ENCODE measurements at regions not wholly inside any gene's neighbourhood (a gene's known extent, or its start where the extent isn't known, plus 50 kb on each side); places are given as distances from the start of the nearest gene placed in this dataset.
"Not testable (repeated sequence)": the region's sequence is repeated elsewhere in the genome, so short reads cannot be mapped to it uniquely, and the experiment has no call there.

GRCh38 chr3:35262406-35262805, 376.9 kb upstream of the ARPP21 start:
- no peaks in the 10 kb centered on the region for H3K4me1 Mint-ChIP-seq
- DNase-seq (no peak), ATAC-seq (replicated peaks) (no peak)
- H3K9me3 Mint-ChIP-seq = peaks cover 0 to 3% of the 10 kb centered on the region in 2 donors
- no peak overlapping the region for H3K27ac Mint-ChIP-seq
- no peaks in the 10 kb centered on the region for H3K27me3 Mint-ChIP-seq
- no peaks in the 10 kb centered on the region for H3K36me3 Mint-ChIP-seq
- H3K4me3 Mint-ChIP-seq = no peak overlapping the region

- DNase-seq (no peak), ATAC-seq (replicated peaks) (no peak)
- H3K9me3 Mint-ChIP-seq = peaks cover 0 to 3% of the 10 kb centered on the region in 2 donors
- H3K4me3 Mint-ChIP-seq = no peak overlapping the region
- H3K36me3 Mint-ChIP-seq = no peaks in the 10 kb centered on the region
- no peaks in the 10 kb centered on the region for H3K4me1 Mint-ChIP-seq
- H3K27ac Mint-ChIP-seq = no peak overlapping the region
- no peaks in the 10 kb centered on the region for H3K27me3 Mint-ChIP-seq
Observed at GRCh38 chr3:35263477-35263876, 375.8 kb upstream of the ARPP21 start.

GRCh38 chr3:35266065-35266464, 373.3 kb upstream of the ARPP21 start:
- ATAC-seq (replicated peaks); H3K9me3 Mint-ChIP-seq; H3K36me3 Mint-ChIP-seq; H3K4me1 Mint-ChIP-seq; DNase-seq; H3K4me3 Mint-ChIP-seq; H3K27ac Mint-ChIP-seq; H3K27me3 Mint-ChIP-seq: not testable (repeated sequence)

GRCh38 chr3:35275768-35276167, 363.6 kb upstream of the ARPP21 start:
- Mint-ChIP-seq H3K4me1 (no peaks in the 10 kb centered on the region), H3K36me3 (no peaks in the 10 kb centered on the region), H3K27me3 (no peaks in the 10 kb centered on the region), H3K9me3 (peaks cover 0 to 4% of the 10 kb centered on the region in 2 donors), H3K4me3 (no peak overlapping the region), H3K27ac (no peak overlapping the region)
- DNase-seq (no peak), ATAC-seq (replicated peaks) (no peak)

GRCh38 chr3:35276568-35276967, 362.8 kb upstream of the ARPP21 start:
- H3K27me3 Mint-ChIP-seq = no peaks in the 10 kb centered on the region
- no peaks in the 10 kb centered on the region for H3K4me1 Mint-ChIP-seq
- DNase-seq (no peak), ATAC-seq (replicated peaks) (no peak)
- H3K4me3 Mint-ChIP-seq = no peak overlapping the region
- H3K27ac Mint-ChIP-seq = no peak overlapping the region
- peaks cover 0 to 4% of the 10 kb centered on the region in 2 donors for H3K9me3 Mint-ChIP-seq
- no peaks in the 10 kb centered on the region for H3K36me3 Mint-ChIP-seq

- ATAC-seq (replicated peaks) (no peak), DNase-seq (no peak)
- no peak overlapping the region for H3K4me3 Mint-ChIP-seq
- H3K9me3 Mint-ChIP-seq = no peaks in the 10 kb centered on the region
- H3K4me1 Mint-ChIP-seq = no peaks in the 10 kb centered on the region
- H3K27me3 Mint-ChIP-seq = no peaks in the 10 kb centered on the region
- no peaks in the 10 kb centered on the region for H3K36me3 Mint-ChIP-seq
- no peak overlapping the region for H3K27ac Mint-ChIP-seq
Observed at GRCh38 chr3:35291471-35292236, 347.7 kb upstream of the ARPP21 start.

- Mint-ChIP-seq H3K36me3 (no peaks in the 10 kb centered on the region), H3K9me3 (no peaks in the 10 kb centered on the region), H3K4me1 (no peaks in the 10 kb centered on the region), H3K27me3 (no peaks in the 10 kb centered on the region), H3K4me3 (no peak overlapping the region), H3K27ac (no peak overlapping the region)
- ATAC-seq (replicated peaks) = no peak
- DNase-seq = no peak
Observed at GRCh38 chr3:35292568-35292967, 346.8 kb upstream of the ARPP21 start.

GRCh38 chr3:35295906-35296305, 343.4 kb upstream of the ARPP21 start:
- Mint-ChIP-seq H3K27me3 (no peaks in the 10 kb centered on the region), H3K4me1 (no peaks in the 10 kb centered on the region), H3K27ac (no peak overlapping the region), H3K9me3 (no peaks in the 10 kb centered on the region), H3K4me3 (no peak overlapping the region), H3K36me3 (no peaks in the 10 kb centered on the region)
- ATAC-seq (replicated peaks) (no peak), DNase-seq (no peak)

GRCh38 chr3:35296533-35296932, 342.8 kb upstream of the ARPP21 start:
- Mint-ChIP-seq H3K4me3 (no peak overlapping the region), H3K4me1 (no peaks in the 10 kb centered on the region), H3K9me3 (no peaks in the 10 kb centered on the region), H3K36me3 (no peaks in the 10 kb centered on the region), H3K27me3 (no peaks in the 10 kb centered on the region), H3K27ac (no peak overlapping the region)
- DNase-seq (no peak), ATAC-seq (replicated peaks) (no peak)

- not testable (repeated sequence) for H3K9me3 Mint-ChIP-seq; H3K27ac Mint-ChIP-seq; H3K4me1 Mint-ChIP-seq; H3K36me3 Mint-ChIP-seq; DNase-seq; H3K27me3 Mint-ChIP-seq; H3K4me3 Mint-ChIP-seq; ATAC-seq (replicated peaks)
Observed at GRCh38 chr3:35296944-35297343, 342.4 kb upstream of the ARPP21 start.

GRCh38 chr3:35305406-35305805, 333.9 kb upstream of the ARPP21 start:
- DNase-seq (no peak), ATAC-seq (replicated peaks) (no peak)
- no peaks in the 10 kb centered on the region for H3K27me3 Mint-ChIP-seq
- H3K4me1 Mint-ChIP-seq = no peaks in the 10 kb centered on the region
- no peaks in the 10 kb centered on the region for H3K9me3 Mint-ChIP-seq
- H3K36me3 Mint-ChIP-seq = no peaks in the 10 kb centered on the region
- H3K4me3 Mint-ChIP-seq = no peak overlapping the region
- no peak overlapping the region for H3K27ac Mint-ChIP-seq

- Mint-ChIP-seq H3K27ac (no peak overlapping the region), H3K27me3 (no peaks in the 10 kb centered on the region), H3K9me3 (no peaks in the 10 kb centered on the region), H3K4me1 (no peaks in the 10 kb centered on the region), H3K36me3 (no peaks in the 10 kb centered on the region), H3K4me3 (no peak overlapping the region)
- DNase-seq = no peak
- no peak for ATAC-seq (replicated peaks)
Observed at GRCh38 chr3:35307296-35307695, 332.0 kb upstream of the ARPP21 start.

GRCh38 chr3:35316841-35317240, 322.5 kb upstream of the ARPP21 start:
- H3K9me3 Mint-ChIP-seq; H3K4me3 Mint-ChIP-seq; H3K27me3 Mint-ChIP-seq; DNase-seq; H3K36me3 Mint-ChIP-seq; H3K4me1 Mint-ChIP-seq; ATAC-seq (replicated peaks); H3K27ac Mint-ChIP-seq: not testable (repeated sequence)

GRCh38 chr3:35320646-35321407, 318.5 kb upstream of the ARPP21 start:
- ATAC-seq (replicated peaks) (no peak), DNase-seq (no peak)
- no peaks in the 10 kb centered on the region for H3K4me1 Mint-ChIP-seq
- H3K4me3 Mint-ChIP-seq = no peak overlapping the region
- H3K36me3 Mint-ChIP-seq = no peaks in the 10 kb centered on the region
- H3K27me3 Mint-ChIP-seq = no peaks in the 10 kb centered on the region
- no peak overlapping the region for H3K27ac Mint-ChIP-seq
- peaks cover 0 to 5% of the 10 kb centered on the region in 2 donors for H3K9me3 Mint-ChIP-seq

- Mint-ChIP-seq H3K4me3 (no peak overlapping the region), H3K36me3 (no peaks in the 10 kb centered on the region), H3K27me3 (no peaks in the 10 kb centered on the region), H3K9me3 (peaks cover 0 to 8% of the 10 kb centered on the region in 2 donors), H3K4me1 (no peaks in the 10 kb centered on the region), H3K27ac (no peak overlapping the region)
- DNase-seq (no peak), ATAC-seq (replicated peaks) (no peak)
Observed at GRCh38 chr3:35322070-35322469, 317.3 kb upstream of the ARPP21 start.

Data from stimulated activated naive B cell treated with anti-CD40 and anti-IgM and Interleukin-4, amounts not matched to agents 10 μg/mL and 1 μg/mL and 100 μg/mL, for 72 hours (primary cell).